B cell (primary cell): ENCODE measurements at regions not wholly inside any gene's neighbourhood (a gene's known extent, or its start where the extent isn't known, plus 50 kb on each side); places are given as distances from the start of the nearest gene placed in this dataset.

ENCODE experiments used
- EZH2 ChIP-seq: IDR thresholded peaks from 2 replicates; pipeline ENCODE4 v1.6.1; 2012; ENCODE audit warnings: borderline replicate concordance, low read depth, mild to moderate bottlenecking, moderate library complexity, low read length; ENCODE audit not compliant: insufficient read depth, poor library complexity, severe bottlenecking
- TF ChIP-seq, protein P1 (sequence below): fragments of 200-600 bp; IDR thresholded peaks from one replicate; pipeline ENCODE4 v1.8.0; 2022; ENCODE audit warnings: antibody characterized with exemption, mild to moderate bottlenecking

DNA sequence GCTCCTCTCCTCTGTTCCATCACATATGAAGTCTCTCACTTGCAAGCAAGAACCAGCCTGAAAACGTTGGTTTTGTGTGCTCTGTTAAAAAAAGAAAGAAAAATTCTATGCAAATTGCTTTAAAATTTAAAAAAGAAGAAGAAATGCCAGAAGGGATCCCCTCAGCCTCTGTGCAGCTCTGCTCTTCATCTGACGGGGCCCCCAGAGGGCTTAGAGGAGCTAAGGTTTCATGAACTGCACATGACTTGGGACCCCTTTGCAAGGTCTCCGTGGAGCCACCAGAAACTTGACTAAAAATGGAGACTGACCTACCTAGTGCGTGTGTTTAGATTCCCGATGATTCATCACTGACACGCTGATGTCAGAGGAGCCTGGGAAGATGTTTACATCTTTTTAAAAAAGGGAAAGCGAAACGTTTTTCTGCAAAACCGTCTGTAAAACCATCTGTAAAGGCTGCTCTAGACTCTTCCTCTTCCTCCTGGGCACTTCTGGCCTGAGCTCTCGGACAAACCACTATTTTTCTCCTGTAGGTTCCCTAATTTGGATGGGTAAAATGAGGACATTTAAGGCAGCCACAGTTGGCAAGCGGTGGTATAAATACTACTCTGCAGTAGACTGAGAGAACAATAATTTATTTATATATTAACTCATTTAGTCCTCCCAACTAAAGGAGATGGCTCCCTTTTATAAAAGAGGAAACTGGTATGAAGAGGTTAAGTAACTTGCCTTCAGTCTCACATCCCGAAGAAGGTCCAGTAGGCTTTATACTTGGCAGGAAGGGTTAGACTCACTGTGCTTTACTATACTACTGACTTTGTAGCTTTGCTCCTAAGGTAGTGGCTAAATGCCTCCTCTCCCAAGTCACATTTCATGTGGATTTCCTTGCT, 67.2 kb upstream of the POLG start:
- TF ChIP-seq, protein P1, sequence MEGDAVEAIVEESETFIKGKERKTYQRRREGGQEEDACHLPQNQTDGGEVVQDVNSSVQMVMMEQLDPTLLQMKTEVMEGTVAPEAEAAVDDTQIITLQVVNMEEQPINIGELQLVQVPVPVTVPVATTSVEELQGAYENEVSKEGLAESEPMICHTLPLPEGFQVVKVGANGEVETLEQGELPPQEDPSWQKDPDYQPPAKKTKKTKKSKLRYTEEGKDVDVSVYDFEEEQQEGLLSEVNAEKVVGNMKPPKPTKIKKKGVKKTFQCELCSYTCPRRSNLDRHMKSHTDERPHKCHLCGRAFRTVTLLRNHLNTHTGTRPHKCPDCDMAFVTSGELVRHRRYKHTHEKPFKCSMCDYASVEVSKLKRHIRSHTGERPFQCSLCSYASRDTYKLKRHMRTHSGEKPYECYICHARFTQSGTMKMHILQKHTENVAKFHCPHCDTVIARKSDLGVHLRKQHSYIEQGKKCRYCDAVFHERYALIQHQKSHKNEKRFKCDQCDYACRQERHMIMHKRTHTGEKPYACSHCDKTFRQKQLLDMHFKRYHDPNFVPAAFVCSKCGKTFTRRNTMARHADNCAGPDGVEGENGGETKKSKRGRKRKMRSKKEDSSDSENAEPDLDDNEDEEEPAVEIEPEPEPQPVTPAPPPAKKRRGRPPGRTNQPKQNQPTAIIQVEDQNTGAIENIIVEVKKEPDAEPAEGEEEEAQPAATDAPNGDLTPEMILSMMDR: no peak
- no peak for TF ChIP-seq EZH2
